ENCODE measurements at regions not wholly inside any gene's neighbourhood (a gene's known extent, or its start where the extent isn't known, plus 50 kb on each side); places are given as distances from the start of the nearest gene placed in this dataset.
A peak's percentile ranks its signal among the peaks of the same experiment; 100 is the strongest.

- Mint-ChIP-seq H3K36me3 (peaks cover 0 to 2% (median 0%) of the 10 kb centered on the region in 5 donors), H3K9me3 (peaks cover 0 to 5% (median 0%) of the 10 kb centered on the region in 11 donors), H3K4me3 (no peak overlapping the region), H3K27ac (no peak overlapping the region), H3K27me3 (no peaks in the 10 kb centered on the region), H3K4me1 (peaks cover 11 to 35% (median 17%) of the 10 kb centered on the region in 7 donors)
- no peaks in the 10 kb centered on the region for H3K27me3 ChIP-seq (ENCODE audit: control insufficient read depth in 2 of 2, insufficient read depth in 2 of 2, low read length in 2 of 2)
- no peaks in the 10 kb centered on the region for H3K9me3 ChIP-seq (ENCODE audit: control insufficient read depth in 2 of 3, low read length in 3 of 3)
- H3K4me1 ChIP-seq (ENCODE audit: control insufficient read depth in 2 of 2, insufficient read depth in 2 of 2, low read length in 2 of 2) = peaks cover 0 to 9% of the 10 kb centered on the region in 2 donors
- no peak overlapping the region for H3K27ac ChIP-seq (ENCODE audit: low read depth, low read length)
- H3K4me3 ChIP-seq (ENCODE audit: low read length) = no peak overlapping the region
- ChIA-PET CTCF (no interaction called here), POLR2A (interaction anchor here (1.2 kb wide), 1 partner anchor 11 kb away, joined by 3 read pairs; no protein-coding TSS in a partner anchor)
- peak; percentile 44 for ATAC-seq
- H3K36me3 ChIP-seq (ENCODE audit: control insufficient read depth in 2 of 3, insufficient read depth in 3 of 3, low read length in 3 of 3) = no peaks in the 10 kb centered on the region
- DNase-seq = no peak
- intact Hi-C loops (cut with micrococcal nuclease) = no loop called here
Observed at GRCh38 chr1:234707641-234708040, 97.7 kb upstream of the IRF2BP2 start.

DNA sequence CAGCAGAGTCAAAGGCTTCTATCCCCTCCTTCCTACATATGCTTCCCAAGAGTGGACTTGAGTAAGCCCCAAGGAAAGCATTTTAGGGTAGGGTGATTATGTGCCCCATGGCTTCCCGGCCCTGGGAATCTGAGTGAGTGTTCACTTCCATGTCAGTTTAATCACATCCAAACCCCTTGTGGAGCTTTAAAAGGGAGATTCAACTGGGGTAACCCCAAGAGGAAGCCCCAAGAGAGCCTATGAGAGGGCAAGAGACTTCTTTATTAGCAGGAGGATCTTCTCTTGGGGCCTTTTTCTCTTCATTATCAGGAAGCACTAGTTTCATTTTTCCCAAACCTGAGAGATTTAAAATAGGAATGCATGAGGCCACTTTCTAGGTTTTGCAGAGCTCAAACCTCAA lies 97.0 kb upstream of the IRF2BP2 start:
- DNase-seq (no peak), ATAC-seq (no peak)
- no peak overlapping the region for H3K4me3 ChIP-seq (ENCODE audit: low read length)
- Mint-ChIP-seq H3K27ac (no peak overlapping the region), H3K4me3 (no peak overlapping the region), H3K9me3 (peaks cover 0 to 5% (median 0%) of the 10 kb centered on the region in 11 donors), H3K4me1 (peaks cover 11 to 35% (median 17%) of the 10 kb centered on the region in 7 donors), H3K36me3 (peaks cover 0 to 2% (median 0%) of the 10 kb centered on the region in 5 donors), H3K27me3 (no peaks in the 10 kb centered on the region)
- H3K27me3 ChIP-seq (ENCODE audit: control insufficient read depth in 2 of 2, insufficient read depth in 2 of 2, low read length in 2 of 2) = no peaks in the 10 kb centered on the region
- peaks cover 0 to 9% of the 10 kb centered on the region in 2 donors for H3K4me1 ChIP-seq (ENCODE audit: control insufficient read depth in 2 of 2, insufficient read depth in 2 of 2, low read length in 2 of 2)
- ChIA-PET CTCF (interaction anchor here (0.7 kb wide), 1 partner anchor 272 kb away, joined by 3 read pairs; no protein-coding TSS in a partner anchor), POLR2A (interaction anchor here (1.2 kb wide), 1 partner anchor 12 kb away, joined by 3 read pairs; no protein-coding TSS in a partner anchor)
- H3K9me3 ChIP-seq (ENCODE audit: control insufficient read depth in 2 of 3, low read length in 3 of 3) = no peaks in the 10 kb centered on the region
- H3K27ac ChIP-seq (ENCODE audit: low read depth, low read length) = no peak overlapping the region
- intact Hi-C loops (cut with micrococcal nuclease) = no loop called here
- no peaks in the 10 kb centered on the region for H3K36me3 ChIP-seq (ENCODE audit: control insufficient read depth in 2 of 3, insufficient read depth in 3 of 3, low read length in 3 of 3)

DNA sequence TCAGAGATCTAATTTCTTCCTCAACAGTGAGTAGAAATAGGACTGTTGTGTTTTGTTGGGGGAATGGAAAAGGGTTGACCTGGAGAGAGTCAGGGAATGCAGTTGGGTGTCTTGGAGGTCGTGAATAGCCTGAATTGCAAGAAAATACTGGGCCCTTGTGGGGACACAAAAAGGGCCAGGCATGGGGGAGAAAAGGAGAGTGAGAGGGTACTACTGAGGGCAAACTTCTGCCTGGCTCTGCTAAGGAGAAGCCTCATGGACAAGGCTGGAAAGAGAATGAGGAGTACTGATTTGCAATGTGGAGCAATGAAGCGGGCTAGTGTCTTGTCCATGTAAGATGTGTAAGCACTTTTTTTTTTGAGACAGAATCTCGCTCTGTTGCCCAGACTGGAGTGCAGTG lies 96.2 kb upstream of the IRF2BP2 start:
- ChIA-PET CTCF (interaction anchor here (0.9 kb wide), 1 partner anchor 95 kb away, joined by 3 read pairs; no protein-coding TSS in a partner anchor), POLR2A (no interaction called here)
- Histone ChIP-seq H3K4me3 (ENCODE audit: low read length) (no peak overlapping the region), H3K27me3 (ENCODE audit: control insufficient read depth in 2 of 2, insufficient read depth in 2 of 2, low read length in 2 of 2) (no peaks in the 10 kb centered on the region), H3K9me3 (ENCODE audit: control insufficient read depth in 2 of 3, low read length in 3 of 3) (no peaks in the 10 kb centered on the region), H3K36me3 (ENCODE audit: control insufficient read depth in 2 of 3, insufficient read depth in 3 of 3, low read length in 3 of 3) (no peaks in the 10 kb centered on the region), H3K27ac (ENCODE audit: low read depth, low read length) (no peak overlapping the region), H3K4me1 (ENCODE audit: control insufficient read depth in 2 of 2, insufficient read depth in 2 of 2, low read length in 2 of 2) (peaks cover 0 to 9% of the 10 kb centered on the region in 2 donors)
- Mint-ChIP-seq H3K4me1 (peaks cover 11 to 29% (median 17%) of the 10 kb centered on the region in 7 donors), H3K27ac (peak overlapping the region in 2 of 9 donors; percentile 46 to 48), H3K36me3 (peaks cover 0 to 2% (median 0%) of the 10 kb centered on the region in 5 donors), H3K4me3 (no peak overlapping the region), H3K27me3 (no peaks in the 10 kb centered on the region), H3K9me3 (peaks cover 0 to 5% (median 0%) of the 10 kb centered on the region in 11 donors)
- DNase-seq = no peak
- intact Hi-C loops (cut with micrococcal nuclease) = no loop called here
- ATAC-seq = no peak

DNA sequence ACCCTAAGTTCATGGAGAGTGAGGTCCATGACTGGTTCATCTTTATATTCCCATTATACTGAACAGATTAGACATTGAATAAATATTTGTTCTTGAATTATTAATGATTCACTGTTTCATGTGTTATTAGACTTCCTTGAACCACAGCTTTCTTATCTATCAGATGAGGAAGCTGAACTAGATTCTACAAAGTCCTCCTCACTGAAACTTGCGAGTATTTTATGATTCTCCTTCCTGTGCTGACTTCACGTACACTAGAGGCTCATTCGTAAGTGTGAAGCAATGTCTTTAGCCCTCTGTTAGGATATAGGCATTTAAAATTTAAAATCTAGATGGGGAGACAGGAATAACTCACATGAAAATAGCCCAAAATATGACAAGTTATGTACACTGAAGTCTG lies 95.6 kb upstream of the IRF2BP2 start:
- peak overlapping the region in 2 of 9 donors; percentile 10 to 32 for H3K27ac Mint-ChIP-seq
- H3K4me1 Mint-ChIP-seq = peaks cover 11 to 29% (median 17%) of the 10 kb centered on the region in 7 donors
- no peak for DNase-seq
- peaks cover 0 to 5% (median 0%) of the 10 kb centered on the region in 11 donors for H3K9me3 Mint-ChIP-seq
- Histone ChIP-seq H3K4me3 (ENCODE audit: low read length) (no peak overlapping the region), H3K36me3 (ENCODE audit: control insufficient read depth in 2 of 3, insufficient read depth in 3 of 3, low read length in 3 of 3) (no peaks in the 10 kb centered on the region), H3K27ac (ENCODE audit: low read depth, low read length) (no peak overlapping the region), H3K9me3 (ENCODE audit: control insufficient read depth in 2 of 3, low read length in 3 of 3) (no peaks in the 10 kb centered on the region), H3K27me3 (ENCODE audit: control insufficient read depth in 2 of 2, insufficient read depth in 2 of 2, low read length in 2 of 2) (no peaks in the 10 kb centered on the region), H3K4me1 (ENCODE audit: control insufficient read depth in 2 of 2, insufficient read depth in 2 of 2, low read length in 2 of 2) (peaks cover 0 to 9% of the 10 kb centered on the region in 2 donors)
- CTCF ChIA-PET = interaction anchor here (0.9 kb wide), 1 partner anchor 94 kb away, joined by 3 read pairs; no protein-coding TSS in a partner anchor
- no peak overlapping the region for H3K4me3 Mint-ChIP-seq
- intact Hi-C loops (cut with micrococcal nuclease) = no loop called here
- peaks cover 0 to 2% (median 0%) of the 10 kb centered on the region in 5 donors for H3K36me3 Mint-ChIP-seq
- POLR2A ChIA-PET = interaction anchor here (1.6 kb wide), 1 partner anchor 13 kb away, joined by 5 read pairs; no protein-coding TSS in a partner anchor
- ATAC-seq = no peak
- H3K27me3 Mint-ChIP-seq = no peaks in the 10 kb centered on the region

- POLR2A ChIA-PET = interaction anchor here (0.6 to 1.6 kb wide), 5 partner anchors 9 to 160 kb away, joined by 3 to 5 read pairs (median 3); no protein-coding TSS in a partner anchor
Observed at GRCh38 chr1:234704106-234704887, 94.3 kb upstream of the IRF2BP2 start.

GRCh38 chr1:234702342-234703000 lies 92.5 kb upstream of the IRF2BP2 start:
- no peak overlapping the region for H3K27ac Mint-ChIP-seq
- POLR2A ChIA-PET = interaction anchor here (1.0 to 1.5 kb wide), 3 partner anchors 21 to 101 kb away, joined by 3 to 4 read pairs (median 4); no protein-coding TSS in a partner anchor

More at GRCh38 chr1:234704106-234704887, 94.3 kb upstream of the IRF2BP2 start:
- Mint-ChIP-seq H3K9me3 (peaks cover 0 to 5% (median 0%) of the 10 kb centered on the region in 11 donors), H3K36me3 (peaks cover 0 to 2% (median 0%) of the 10 kb centered on the region in 5 donors), H3K27me3 (no peaks in the 10 kb centered on the region), H3K27ac (peak overlapping the region in 2 of 9 donors; percentile 37 to 46), H3K4me3 (no peak overlapping the region), H3K4me1 (peaks cover 15 to 37% (median 17%) of the 10 kb centered on the region in 7 donors)
- Histone ChIP-seq H3K27me3 (ENCODE audit: control insufficient read depth in 2 of 2, insufficient read depth in 2 of 2, low read length in 2 of 2) (no peaks in the 10 kb centered on the region), H3K27ac (ENCODE audit: low read depth, low read length) (no peak overlapping the region), H3K4me1 (ENCODE audit: control insufficient read depth in 2 of 2, insufficient read depth in 2 of 2, low read length in 2 of 2) (peaks cover 0 to 9% of the 10 kb centered on the region in 2 donors), H3K4me3 (ENCODE audit: low read length) (no peak overlapping the region), H3K36me3 (ENCODE audit: control insufficient read depth in 2 of 3, insufficient read depth in 3 of 3, low read length in 3 of 3) (no peaks in the 10 kb centered on the region), H3K9me3 (ENCODE audit: control insufficient read depth in 2 of 3, low read length in 3 of 3) (no peaks in the 10 kb centered on the region)
- intact Hi-C loops (cut with micrococcal nuclease) = no loop called here
- CTCF ChIA-PET = interaction anchor here (0.6 kb wide), 1 partner anchor 38 kb away, joined by 3 read pairs; no protein-coding TSS in a partner anchor
- no peak for DNase-seq
- no peak for ATAC-seq

More at GRCh38 chr1:234702342-234703000, 92.5 kb upstream of the IRF2BP2 start:
- Histone ChIP-seq H3K4me1 (ENCODE audit: control insufficient read depth in 2 of 2, insufficient read depth in 2 of 2, low read length in 2 of 2) (peaks cover 0 to 9% of the 10 kb centered on the region in 2 donors), H3K27ac (ENCODE audit: low read depth, low read length) (no peak overlapping the region), H3K4me3 (ENCODE audit: low read length) (no peak overlapping the region), H3K27me3 (ENCODE audit: control insufficient read depth in 2 of 2, insufficient read depth in 2 of 2, low read length in 2 of 2) (no peaks in the 10 kb centered on the region), H3K9me3 (ENCODE audit: control insufficient read depth in 2 of 3, low read length in 3 of 3) (no peaks in the 10 kb centered on the region), H3K36me3 (ENCODE audit: control insufficient read depth in 2 of 3, insufficient read depth in 3 of 3, low read length in 3 of 3) (no peaks in the 10 kb centered on the region)
- CTCF ChIA-PET = no interaction called here
- Mint-ChIP-seq H3K27me3 (peaks cover 0 to 3% (median 0%) of the 10 kb centered on the region in 5 donors), H3K9me3 (peaks cover 0 to 5% (median 0%) of the 10 kb centered on the region in 11 donors), H3K4me3 (no peak overlapping the region), H3K36me3 (peaks cover 0 to 1% (median 0%) of the 10 kb centered on the region in 5 donors), H3K4me1 (peaks cover 12 to 37% (median 18%) of the 10 kb centered on the region in 7 donors)
- intact Hi-C loops (cut with micrococcal nuclease) = no loop called here
- ATAC-seq (no peak), DNase-seq (no peak)
